Mucosa of gallbladder (tissue), 1 donor: ENCODE measurements at regions not wholly inside any gene's neighbourhood (a gene's known extent, or its start where the extent isn't known, plus 50 kb on each side); places are given as distances from the start of the nearest gene placed in this dataset.
A peak's percentile ranks its signal among the peaks of the same experiment; 100 is the strongest.

Experiments
- DNase-seq: peaks from one replicate; pipeline ENCODE4 v3.0.0-alpha.2; 2020; ENCODE audit warnings: low spot score
- donor health status: DM: no; HTN: no; CAD: no.

GRCh38 chr3:31223278-31223677, 309.4 kb upstream of the STT3B start:
- no peak for DNase-seq

DNA sequence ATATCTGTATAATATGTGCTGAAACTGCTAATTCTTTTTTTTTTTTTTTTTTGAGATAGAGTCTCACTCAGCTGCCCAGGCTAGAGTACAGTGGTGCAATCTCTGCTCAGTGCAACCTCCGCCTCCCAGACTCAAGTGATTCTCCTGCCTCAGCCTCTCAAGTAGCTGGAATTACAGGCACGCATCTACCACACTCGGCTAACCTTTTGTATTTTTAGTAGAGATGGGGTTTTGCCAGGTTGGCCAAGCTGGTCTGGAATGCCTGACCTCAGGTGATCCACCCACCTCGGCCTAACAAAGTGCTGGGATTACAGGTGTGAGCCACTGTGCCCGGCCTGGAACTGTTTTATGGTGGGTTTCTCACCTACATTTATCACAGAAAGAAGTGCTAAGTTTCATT, 307.8 kb upstream of the STT3B start:
- DNase-seq: no peak

DNA sequence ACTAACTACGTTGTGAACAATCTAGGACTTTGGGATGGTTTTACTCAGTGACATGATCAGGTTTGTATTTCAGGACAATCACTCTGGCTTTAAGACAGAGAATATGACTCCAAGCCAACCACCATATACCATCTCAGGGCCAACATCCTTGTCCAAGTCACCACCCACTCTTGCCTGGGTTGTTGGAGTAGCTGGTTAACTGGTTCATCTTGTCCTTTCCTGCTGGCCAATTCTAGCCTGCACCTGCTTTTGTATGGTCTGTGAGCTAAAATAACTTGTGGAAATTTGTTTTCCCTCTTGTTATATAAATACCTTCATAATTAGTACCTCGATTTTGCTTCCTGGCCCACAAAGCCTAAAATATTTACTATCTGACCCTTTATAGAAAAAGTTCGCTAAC, 306.8 kb upstream of the STT3B start:
- DNase-seq: no peak

GRCh38 chr3:31226346-31226745, 306.4 kb upstream of the STT3B start:
- no peak for DNase-seq

DNA sequence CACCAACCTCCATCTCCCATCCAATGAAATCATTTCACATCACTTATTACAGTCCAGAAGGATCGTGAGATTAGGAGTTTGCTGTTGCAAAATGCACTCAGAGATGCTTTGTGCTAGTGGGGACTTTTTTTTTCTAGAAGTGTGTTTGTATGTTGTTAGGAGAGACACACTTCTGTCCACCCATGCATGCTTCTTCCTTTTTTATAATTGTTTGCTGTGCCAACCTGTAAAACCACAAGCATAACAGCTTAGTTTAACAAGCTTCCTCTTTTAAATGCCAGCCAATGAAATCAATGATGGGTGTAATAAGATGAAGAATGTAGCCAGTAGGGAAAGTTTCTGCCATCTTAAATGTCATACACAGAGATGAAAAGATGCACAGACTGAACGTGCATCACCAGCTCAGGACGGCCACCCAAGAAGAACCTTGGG, 305.6 kb upstream of the STT3B start:
- DNase-seq: no peak

GRCh38 chr3:31230425-31231223, 302.1 kb upstream of the STT3B start:
- no peak for DNase-seq

DNA sequence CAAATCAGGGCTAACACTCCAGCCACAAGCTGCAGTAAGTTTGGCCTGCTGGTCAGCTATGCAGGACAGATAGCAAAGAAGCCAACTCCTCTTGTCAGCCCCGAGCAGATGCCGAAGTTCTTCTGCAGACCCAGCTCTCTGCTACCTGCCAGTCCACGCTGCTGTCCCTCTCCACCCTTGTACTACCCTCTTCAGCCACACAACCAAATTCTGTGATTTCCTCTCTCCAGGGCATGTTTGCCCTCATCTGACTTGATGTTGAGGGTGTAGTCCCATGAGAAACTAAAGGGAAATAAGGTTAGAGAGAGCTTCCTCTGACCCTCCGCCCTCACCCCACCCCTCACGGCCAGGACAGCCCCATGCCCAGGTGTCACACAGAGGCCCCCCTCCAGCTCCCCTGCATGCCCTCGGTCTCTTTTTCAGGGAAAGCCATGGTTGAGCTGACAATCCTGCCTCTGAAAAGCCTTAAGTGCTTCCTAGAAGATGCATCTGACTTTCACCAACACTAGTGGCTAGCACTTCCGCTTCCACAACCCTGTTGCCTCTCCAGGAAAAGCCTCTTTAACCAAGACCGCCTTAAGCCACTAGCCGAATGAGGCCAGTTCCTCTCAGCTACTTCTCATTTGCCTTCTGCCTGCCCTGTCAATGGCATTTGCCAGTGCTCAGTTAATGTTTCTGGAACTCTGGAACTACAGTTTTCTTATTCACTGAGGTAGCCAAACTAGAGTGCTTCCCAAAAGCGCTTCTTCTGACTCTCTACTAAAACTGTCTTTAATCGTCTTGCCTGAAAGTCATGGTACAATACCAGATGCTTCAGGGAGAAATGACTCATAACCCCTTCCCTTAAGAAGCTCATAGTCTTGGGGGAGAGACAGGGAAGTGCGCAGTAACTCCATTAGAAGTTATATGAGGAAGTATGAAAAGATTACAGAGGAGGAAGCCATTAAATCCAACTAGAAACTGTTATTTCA, 300.4 kb upstream of the STT3B start:
- no peak for DNase-seq

DNA sequence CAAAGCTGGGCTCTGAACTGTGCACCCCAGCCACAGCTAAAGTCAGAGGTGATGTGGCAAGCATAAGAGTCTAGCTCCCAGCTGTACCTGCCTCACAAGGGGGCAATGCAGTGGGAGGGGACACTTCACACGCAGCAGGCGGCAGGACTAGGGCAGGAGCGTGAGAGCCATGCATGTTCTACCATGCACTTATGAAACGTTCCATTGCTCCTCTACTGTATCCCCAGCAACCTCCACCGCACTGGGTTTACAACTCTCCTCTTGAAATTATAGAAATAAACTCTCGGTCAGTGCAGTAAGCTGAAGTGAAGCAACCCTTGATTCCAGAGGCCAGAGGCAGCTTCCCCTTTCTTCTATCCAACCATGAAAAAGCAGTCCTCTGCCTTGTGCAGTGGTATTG, 298.6 kb upstream of the STT3B start:
- no peak for DNase-seq

DNA sequence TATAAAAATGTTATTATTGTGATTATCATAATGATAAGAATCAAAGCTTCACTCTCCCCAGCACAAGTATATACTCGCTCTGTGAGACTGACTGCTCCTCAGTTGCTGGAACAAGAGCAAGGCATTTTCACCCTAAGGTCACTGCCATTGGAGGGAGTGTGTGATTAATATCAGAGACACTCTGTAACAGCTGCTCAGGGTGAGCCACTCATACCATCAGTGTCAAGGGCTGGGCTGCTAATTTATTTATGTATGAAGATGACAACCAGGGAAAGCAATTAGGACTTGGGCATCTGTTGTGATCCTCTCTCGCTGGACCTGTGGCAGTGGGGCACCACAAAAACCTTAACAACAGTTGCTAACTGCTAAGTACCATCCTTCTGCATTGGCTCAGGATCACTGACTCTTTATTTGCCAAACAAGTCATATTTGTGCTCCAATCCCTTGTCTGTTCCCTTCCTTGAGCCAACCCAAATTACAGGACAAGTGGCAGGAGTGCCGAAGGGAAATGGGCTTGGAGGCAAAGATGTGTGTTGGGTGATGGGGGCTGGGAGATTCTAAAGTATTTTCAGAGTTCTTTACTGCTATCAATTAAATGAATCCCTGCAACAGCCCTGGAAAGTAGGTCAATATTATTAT, 297.5 kb upstream of the STT3B start:
- no peak for DNase-seq

DNA sequence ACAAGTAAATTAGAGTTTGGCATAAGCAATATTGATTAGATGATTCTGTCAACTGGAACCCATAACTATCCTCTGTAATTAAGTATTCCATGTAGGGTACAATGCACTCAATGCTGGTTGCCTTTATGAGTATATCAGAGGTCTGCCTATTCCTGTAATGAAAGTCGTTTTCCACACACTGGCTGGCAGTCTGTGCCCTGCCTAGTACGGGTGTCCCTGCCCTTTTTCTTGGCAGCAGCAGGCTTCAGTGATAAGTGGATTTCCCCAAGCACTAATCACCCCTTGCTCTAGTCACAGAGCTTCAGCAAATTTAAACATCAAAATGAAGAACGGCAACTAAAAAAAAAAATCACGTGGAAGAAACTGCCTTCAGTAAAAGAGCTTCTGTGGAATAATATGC, 294.8 kb upstream of the STT3B start:
- no peak for DNase-seq

- DNase-seq: no peak
Observed at GRCh38 chr3:31240013-31240412, 292.7 kb upstream of the STT3B start.

- no peak for DNase-seq
Observed at GRCh38 chr3:31240466-31240865, 292.3 kb upstream of the STT3B start.

DNA sequence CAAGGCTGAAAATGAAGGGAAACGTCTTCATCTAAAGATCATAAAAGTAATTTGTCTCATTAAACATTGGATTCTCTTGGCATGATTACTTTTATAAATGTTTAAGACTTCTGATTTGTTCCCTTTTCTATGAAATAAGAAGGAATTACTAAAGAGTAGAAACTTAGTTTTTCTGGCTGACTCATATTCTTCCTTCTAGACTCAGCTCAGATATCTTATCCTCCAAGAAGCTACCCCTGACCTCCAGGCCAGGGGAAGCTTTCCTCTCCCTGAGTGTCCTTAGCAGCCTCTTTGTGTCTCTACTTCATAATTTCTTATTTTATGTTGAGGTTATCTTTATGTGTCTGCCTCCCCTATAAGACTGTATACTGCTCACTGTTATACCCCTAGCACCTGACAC, 291.9 kb upstream of the STT3B start:
- no peak for DNase-seq

GRCh38 chr3:31241533-31241932, 291.2 kb upstream of the STT3B start:
- no peak for DNase-seq

GRCh38 chr3:31242026-31242960, 290.4 kb upstream of the STT3B start:
- DNase-seq: no peak

- no peak for DNase-seq
Observed at GRCh38 chr3:31244929-31245817, 287.6 kb upstream of the STT3B start.

DNA sequence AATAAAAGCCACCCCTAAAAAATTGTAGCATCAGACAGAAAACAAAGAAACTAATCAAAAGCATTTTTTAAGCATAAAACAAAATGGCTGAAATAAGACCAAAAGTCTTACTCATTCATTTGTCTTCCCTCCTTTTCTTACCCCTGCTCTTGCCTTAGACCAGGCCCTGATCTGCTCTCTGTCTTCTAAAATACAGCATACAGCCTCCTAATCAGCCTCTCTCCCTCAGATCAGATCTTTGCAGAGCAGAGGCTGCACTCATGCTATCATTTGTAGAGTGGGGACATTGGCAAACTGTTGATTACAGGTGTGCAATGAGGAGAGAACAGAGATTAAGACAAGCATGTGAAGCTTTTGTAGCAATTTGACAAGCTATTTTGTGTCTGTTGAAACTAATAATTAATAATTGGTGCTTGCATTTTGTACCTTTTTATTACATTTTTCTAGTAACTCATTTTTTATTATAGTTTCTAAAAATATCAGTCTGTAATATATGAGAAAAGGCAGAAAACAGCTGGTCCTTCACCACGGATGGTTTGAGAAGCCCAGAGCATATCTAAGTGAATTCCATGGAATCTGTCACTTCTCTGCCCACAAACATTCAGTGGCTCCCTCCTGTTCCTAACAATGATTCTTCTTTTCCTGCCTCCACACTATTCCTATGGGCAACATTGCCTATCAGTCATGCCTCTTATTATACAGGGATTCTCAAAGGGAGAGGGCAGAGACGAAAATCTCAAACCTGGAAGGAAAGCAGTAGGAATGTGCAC, 286.2 kb upstream of the STT3B start:
- no peak for DNase-seq

- DNase-seq: no peak
Observed at GRCh38 chr3:31247063-31247447, 285.7 kb upstream of the STT3B start.

- DNase-seq: peak; percentile 31
Observed at GRCh38 chr3:31247850-31248562, 284.7 kb upstream of the STT3B start.
